ENCODE measurements at regions not wholly inside any gene's neighbourhood (a gene's known extent, or its start where the extent isn't known, plus 50 kb on each side); places are given as distances from the start of the nearest gene placed in this dataset.

DNA sequence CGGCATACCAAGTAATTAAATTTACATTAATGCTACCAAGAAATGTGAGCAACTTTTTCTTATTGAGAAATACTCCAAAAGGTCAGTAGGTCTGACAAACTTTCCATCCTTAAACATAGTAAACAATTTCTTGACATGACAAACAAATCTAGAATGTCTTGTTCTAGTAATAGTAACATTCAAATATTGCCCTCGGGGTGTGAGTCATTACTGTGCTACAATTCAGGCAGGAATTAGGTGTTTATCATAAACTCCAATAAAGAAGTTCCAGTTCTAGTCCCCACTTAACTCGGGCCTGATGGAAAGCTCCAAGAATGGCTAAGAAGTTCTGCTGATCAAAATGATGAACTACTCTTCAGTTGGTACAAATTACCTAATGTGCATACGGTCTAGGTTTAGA is 235.6 kb upstream of the TUSC1 start:
- no peak for DNase-seq (ENCODE audit: low spot score)
- H3K27ac Mint-ChIP-seq: no peak overlapping the region
- H3K4me3 Mint-ChIP-seq (ENCODE audit: low read depth): no peak overlapping the region
- peaks cover 43% of the 10 kb centered on the region for H3K9me3 Mint-ChIP-seq
- no peaks in the 10 kb centered on the region for H3K27me3 Mint-ChIP-seq (ENCODE audit: low read depth)
- H3K36me3 Mint-ChIP-seq (ENCODE audit: low read depth): no peaks in the 10 kb centered on the region
- intact Hi-C loops (cut with micrococcal nuclease): no loop called here
- H3K4me1 Mint-ChIP-seq (ENCODE audit: low read depth): no peaks in the 10 kb centered on the region

DNA sequence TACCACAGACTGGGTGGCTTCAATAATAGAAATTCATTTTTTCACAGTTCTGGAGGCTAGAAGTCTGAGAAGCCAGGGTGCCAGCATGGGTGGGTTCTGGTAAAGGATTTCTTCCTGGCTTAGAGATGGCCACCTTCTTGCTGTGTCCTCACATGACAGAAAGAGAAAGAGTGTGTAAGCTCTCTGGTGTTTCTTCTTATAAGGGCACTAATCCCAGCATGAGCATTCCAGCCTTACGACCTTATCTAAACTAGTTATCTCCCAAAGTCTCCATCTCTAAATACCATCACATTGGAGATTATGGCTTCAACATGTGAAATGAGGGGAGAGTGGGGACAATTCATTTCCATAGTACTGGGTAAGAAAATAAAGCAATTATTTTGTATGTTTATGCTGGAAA is 226.5 kb upstream of the TUSC1 start:
- no peak for DNase-seq (ENCODE audit: low spot score)
- intact Hi-C loops (cut with micrococcal nuclease): no loop called here
- Mint-ChIP-seq H3K27me3 (ENCODE audit: low read depth) (no peaks in the 10 kb centered on the region), H3K9me3 (peaks cover 46% of the 10 kb centered on the region), H3K36me3 (ENCODE audit: low read depth) (no peaks in the 10 kb centered on the region), H3K4me1 (ENCODE audit: low read depth) (no peaks in the 10 kb centered on the region), H3K27ac (no peak overlapping the region), H3K4me3 (ENCODE audit: low read depth) (no peak overlapping the region)

DNA sequence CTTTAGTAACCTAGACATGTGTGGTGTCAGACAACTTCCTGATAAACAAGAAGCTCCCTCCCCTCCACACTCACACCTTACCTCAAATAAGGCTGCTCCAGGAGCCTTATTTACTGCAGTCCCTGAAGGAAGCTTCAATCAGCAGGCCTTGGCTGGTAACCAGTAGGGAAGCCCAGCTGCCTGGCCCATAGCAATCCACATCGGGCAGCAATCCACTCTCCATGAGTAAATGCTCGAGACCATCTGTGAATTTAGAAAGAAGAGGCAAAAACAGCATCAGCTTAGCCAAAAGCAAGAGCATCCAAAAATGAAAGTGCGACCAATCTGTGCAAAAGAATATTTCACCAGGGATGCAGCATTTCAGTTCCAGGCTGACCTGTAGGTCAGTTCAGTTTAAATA is 213.3 kb upstream of the TUSC1 start:
- no peaks in the 10 kb centered on the region for H3K36me3 Mint-ChIP-seq (ENCODE audit: low read depth)
- no peaks in the 10 kb centered on the region for H3K27me3 Mint-ChIP-seq (ENCODE audit: low read depth)
- no peak overlapping the region for H3K4me3 Mint-ChIP-seq (ENCODE audit: low read depth)
- no peaks in the 10 kb centered on the region for H3K4me1 Mint-ChIP-seq (ENCODE audit: low read depth)
- H3K9me3 Mint-ChIP-seq: peaks cover 44% of the 10 kb centered on the region
- intact Hi-C loops (cut with micrococcal nuclease): no loop called here
- H3K27ac Mint-ChIP-seq: no peak overlapping the region
- DNase-seq (ENCODE audit: low spot score): no peak

- no peak overlapping the region for H3K4me3 Mint-ChIP-seq (ENCODE audit: low read depth)
- H3K36me3 Mint-ChIP-seq (ENCODE audit: low read depth): no peaks in the 10 kb centered on the region
- H3K9me3 Mint-ChIP-seq: peaks cover 41% of the 10 kb centered on the region
- H3K27me3 Mint-ChIP-seq (ENCODE audit: low read depth): no peaks in the 10 kb centered on the region
- no peaks in the 10 kb centered on the region for H3K4me1 Mint-ChIP-seq (ENCODE audit: low read depth)
- intact Hi-C loops (cut with micrococcal nuclease): no loop called here
- DNase-seq (ENCODE audit: low spot score): no peak
- H3K27ac Mint-ChIP-seq: no peak overlapping the region
Measured at GRCh38 chr9:25889661-25890060, 211.4 kb upstream of the TUSC1 start.

GRCh38 chr9:25876248-25876647 is 198.0 kb upstream of the TUSC1 start:
- no peak overlapping the region for H3K4me3 Mint-ChIP-seq (ENCODE audit: low read depth)
- no peaks in the 10 kb centered on the region for H3K4me1 Mint-ChIP-seq (ENCODE audit: low read depth)
- peaks cover 39% of the 10 kb centered on the region for H3K9me3 Mint-ChIP-seq
- intact Hi-C loops (cut with micrococcal nuclease): no loop called here
- H3K27me3 Mint-ChIP-seq (ENCODE audit: low read depth): no peaks in the 10 kb centered on the region
- DNase-seq (ENCODE audit: low spot score): no peak
- H3K36me3 Mint-ChIP-seq (ENCODE audit: low read depth): no peaks in the 10 kb centered on the region
- H3K27ac Mint-ChIP-seq: no peak overlapping the region

DNA sequence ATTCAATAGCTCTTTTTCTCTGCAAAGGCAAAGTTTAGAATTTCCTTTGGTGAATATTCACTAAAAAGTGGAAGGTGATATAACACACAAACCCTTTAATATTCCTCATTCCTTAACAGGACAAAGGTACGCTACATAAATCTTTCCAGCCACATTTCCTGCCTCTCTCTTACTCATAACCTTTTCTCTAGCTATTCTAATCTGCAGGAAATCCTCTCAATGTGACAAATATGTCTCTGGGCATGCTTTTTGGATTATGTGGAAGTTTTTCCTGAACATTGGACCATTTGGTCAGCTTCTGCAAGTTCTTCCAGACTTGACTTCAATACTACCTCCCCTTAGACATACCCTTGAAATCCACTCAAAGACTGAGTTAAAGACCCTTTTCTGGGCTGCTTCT is 186.3 kb upstream of the TUSC1 start:
- Mint-ChIP-seq H3K4me3 (ENCODE audit: low read depth) (no peak overlapping the region), H3K9me3 (peaks cover 31% of the 10 kb centered on the region), H3K27me3 (ENCODE audit: low read depth) (no peaks in the 10 kb centered on the region), H3K36me3 (ENCODE audit: low read depth) (no peaks in the 10 kb centered on the region), H3K27ac (no peak overlapping the region), H3K4me1 (ENCODE audit: low read depth) (no peaks in the 10 kb centered on the region)
- no peak for DNase-seq (ENCODE audit: low spot score)
- intact Hi-C loops (cut with micrococcal nuclease): no loop called here

DNA sequence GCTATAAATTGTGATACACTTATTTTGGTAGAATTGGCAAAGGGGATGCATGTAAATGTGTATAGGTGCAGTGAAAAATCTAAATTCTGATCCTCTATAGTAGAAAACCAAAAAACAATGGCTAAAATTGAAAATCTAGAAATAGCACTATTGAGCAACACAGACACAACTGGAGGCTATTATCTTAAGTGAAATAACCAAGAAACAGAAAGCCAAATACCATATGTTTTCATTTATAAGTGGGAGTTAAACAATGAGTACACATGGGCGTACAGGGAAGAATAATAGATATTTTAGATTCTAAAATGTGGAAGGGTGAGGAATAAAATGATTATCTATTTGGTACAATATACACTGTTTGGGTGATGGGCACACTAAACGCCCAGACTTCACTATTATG is 183.2 kb upstream of the TUSC1 start:
- Mint-ChIP-seq H3K4me3 (ENCODE audit: low read depth) (no peak overlapping the region), H3K9me3 (peaks cover 31% of the 10 kb centered on the region), H3K27me3 (ENCODE audit: low read depth) (no peaks in the 10 kb centered on the region), H3K36me3 (ENCODE audit: low read depth) (no peaks in the 10 kb centered on the region), H3K4me1 (ENCODE audit: low read depth) (no peaks in the 10 kb centered on the region), H3K27ac (no peak overlapping the region)
- DNase-seq (ENCODE audit: low spot score): no peak
- intact Hi-C loops (cut with micrococcal nuclease): no loop called here

- no peaks in the 10 kb centered on the region for H3K27me3 Mint-ChIP-seq (ENCODE audit: low read depth)
- intact Hi-C loops (cut with micrococcal nuclease): no loop called here
- H3K9me3 Mint-ChIP-seq: peaks cover 36% of the 10 kb centered on the region
Measured at GRCh38 chr9:25857147-25857546, 178.9 kb upstream of the TUSC1 start.

DNA sequence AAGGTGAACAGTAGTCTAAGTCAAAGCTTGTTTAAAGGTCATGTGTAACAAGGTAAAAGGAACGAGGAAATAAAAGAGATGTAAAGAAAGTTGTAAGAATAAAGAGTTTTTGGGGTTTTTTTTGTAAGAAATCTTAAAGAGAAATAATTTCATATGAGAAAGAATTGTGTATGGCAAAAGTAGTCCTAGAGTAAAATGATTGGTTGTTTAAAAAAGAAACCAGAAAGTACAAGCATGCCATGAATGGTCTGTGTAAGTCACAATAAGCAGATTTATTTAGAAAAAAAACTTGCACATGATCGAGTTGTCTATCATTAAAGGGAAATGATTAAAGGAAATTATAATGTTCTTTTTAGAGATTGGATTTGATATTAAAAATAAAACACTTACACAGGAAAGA is 172.6 kb upstream of the TUSC1 start:
- no peaks in the 10 kb centered on the region for H3K36me3 Mint-ChIP-seq (ENCODE audit: low read depth)
- no peaks in the 10 kb centered on the region for H3K4me1 Mint-ChIP-seq (ENCODE audit: low read depth)
- DNase-seq (ENCODE audit: low spot score): no peak
- H3K27me3 Mint-ChIP-seq (ENCODE audit: low read depth): no peaks in the 10 kb centered on the region
- intact Hi-C loops (cut with micrococcal nuclease): no loop called here
- H3K27ac Mint-ChIP-seq: no peak overlapping the region
- no peak overlapping the region for H3K4me3 Mint-ChIP-seq (ENCODE audit: low read depth)
- H3K9me3 Mint-ChIP-seq: peaks cover 46% of the 10 kb centered on the region

More at GRCh38 chr9:25857147-25857546, 178.9 kb upstream of the TUSC1 start:
- Mint-ChIP-seq H3K4me3 (ENCODE audit: low read depth) (no peak overlapping the region), H3K4me1 (ENCODE audit: low read depth) (no peaks in the 10 kb centered on the region), H3K36me3 (ENCODE audit: low read depth) (no peaks in the 10 kb centered on the region), H3K27ac (no peak overlapping the region)
- no peak for DNase-seq (ENCODE audit: low spot score)

DNA sequence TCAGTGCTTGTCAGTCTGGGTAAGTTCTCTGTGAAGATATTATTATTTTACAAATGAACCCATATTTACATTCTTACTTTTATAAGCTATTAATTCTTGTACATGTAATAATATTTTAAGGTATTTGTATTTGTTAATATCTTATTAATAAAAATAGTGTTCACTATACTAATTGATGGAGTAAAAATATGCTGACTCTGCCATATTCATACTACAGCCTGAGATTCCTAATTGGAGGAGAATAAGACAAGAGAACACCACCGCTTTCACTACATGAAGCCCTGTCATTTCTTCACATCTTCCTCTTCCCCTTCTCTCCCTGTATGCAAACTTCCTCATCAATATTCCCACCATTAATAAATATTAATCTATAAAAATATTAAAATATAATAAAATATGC is 167.6 kb upstream of the TUSC1 start:
- Mint-ChIP-seq H3K27me3 (ENCODE audit: low read depth) (no peaks in the 10 kb centered on the region), H3K27ac (no peak overlapping the region), H3K9me3 (peaks cover 35% of the 10 kb centered on the region), H3K4me1 (ENCODE audit: low read depth) (no peaks in the 10 kb centered on the region), H3K4me3 (ENCODE audit: low read depth) (no peak overlapping the region), H3K36me3 (ENCODE audit: low read depth) (no peaks in the 10 kb centered on the region)
- intact Hi-C loops (cut with micrococcal nuclease): no loop called here
- no peak for DNase-seq (ENCODE audit: low spot score)

GRCh38 chr9:25830381-25830780 is 152.1 kb upstream of the TUSC1 start:
- no peak overlapping the region for H3K4me3 Mint-ChIP-seq (ENCODE audit: low read depth)
- H3K27ac Mint-ChIP-seq: no peak overlapping the region
- intact Hi-C loops (cut with micrococcal nuclease): no loop called here
- peaks cover 72% of the 10 kb centered on the region for H3K9me3 Mint-ChIP-seq
- no peaks in the 10 kb centered on the region for H3K27me3 Mint-ChIP-seq (ENCODE audit: low read depth)
- H3K36me3 Mint-ChIP-seq (ENCODE audit: low read depth): no peaks in the 10 kb centered on the region
- no peak for DNase-seq (ENCODE audit: low spot score)
- no peaks in the 10 kb centered on the region for H3K4me1 Mint-ChIP-seq (ENCODE audit: low read depth)

DNA sequence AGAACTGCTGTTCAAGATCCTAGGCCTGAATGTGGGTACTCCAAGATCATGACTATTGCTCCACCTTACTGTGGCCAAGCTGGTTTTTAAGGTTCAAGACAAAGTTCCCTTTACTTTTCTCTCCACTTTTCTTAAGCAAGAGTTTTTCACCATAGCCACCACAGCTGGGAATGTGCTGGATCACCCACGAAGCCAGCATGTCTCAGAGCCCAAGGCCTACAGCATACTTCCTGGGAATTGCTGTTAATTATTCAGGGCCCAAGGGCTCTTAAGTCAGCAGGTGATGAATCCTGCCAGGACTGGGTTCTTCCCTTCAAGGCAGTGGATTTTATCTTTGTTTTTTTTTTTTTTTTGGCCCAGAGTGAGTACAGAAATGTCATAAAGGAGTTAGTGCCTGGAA is 149.4 kb upstream of the TUSC1 start:
- no peak for DNase-seq (ENCODE audit: low spot score)
- intact Hi-C loops (cut with micrococcal nuclease): no loop called here
- no peaks in the 10 kb centered on the region for H3K4me1 Mint-ChIP-seq (ENCODE audit: low read depth)
- H3K4me3 Mint-ChIP-seq (ENCODE audit: low read depth): no peak overlapping the region
- no peak overlapping the region for H3K27ac Mint-ChIP-seq
- H3K36me3 Mint-ChIP-seq (ENCODE audit: low read depth): no peaks in the 10 kb centered on the region
- no peaks in the 10 kb centered on the region for H3K27me3 Mint-ChIP-seq (ENCODE audit: low read depth)
- peaks cover 87% of the 10 kb centered on the region for H3K9me3 Mint-ChIP-seq

GRCh38 chr9:25816439-25816838 is 138.2 kb upstream of the TUSC1 start:
- intact Hi-C loops (cut with micrococcal nuclease): no loop called here
- Mint-ChIP-seq H3K27me3 (ENCODE audit: low read depth) (no peaks in the 10 kb centered on the region), H3K4me1 (ENCODE audit: low read depth) (no peaks in the 10 kb centered on the region), H3K27ac (no peak overlapping the region), H3K36me3 (ENCODE audit: low read depth) (no peaks in the 10 kb centered on the region), H3K9me3 (peaks cover 36% of the 10 kb centered on the region), H3K4me3 (ENCODE audit: low read depth) (no peak overlapping the region)
- DNase-seq (ENCODE audit: low spot score): no peak

- Mint-ChIP-seq H3K4me1 (ENCODE audit: low read depth) (no peaks in the 10 kb centered on the region), H3K27me3 (ENCODE audit: low read depth) (no peaks in the 10 kb centered on the region), H3K36me3 (ENCODE audit: low read depth) (no peaks in the 10 kb centered on the region), H3K4me3 (ENCODE audit: low read depth) (no peak overlapping the region), H3K27ac (no peak overlapping the region), H3K9me3 (peaks cover 48% of the 10 kb centered on the region)
- intact Hi-C loops (cut with micrococcal nuclease): no loop called here
- DNase-seq (ENCODE audit: low spot score): no peak
Measured at GRCh38 chr9:25814023-25814422, 135.8 kb upstream of the TUSC1 start.

Data from activated T-helper 2 cell treated with anti-CD3 and anti-CD28 coated beads, Interferon-gamma antibody, Interleukin-2, Interleukin-4, amounts not matched to agents 10 μg/mL and 5 μg/mL and 100 μg/mL, durations not matched to agents 14 hours and 24 hours and 36 hours (primary cell).